ENCODE measurements at regions not wholly inside any gene's neighbourhood (a gene's known extent, or its start where the extent isn't known, plus 50 kb on each side); places are given as distances from the start of the nearest gene placed in this dataset.

GRCh38 chr5:85479849-85480248, 1095.2 kb upstream of the EDIL3 start:
- POLR2A ChIA-PET: no interaction called here
- CTCF ChIA-PET: interaction anchor here (1.9 kb wide), 1 partner anchor 18 kb away, joined by 4 read pairs; no protein-coding TSS in a partner anchor
- TF ChIP-seq CTCF (IDR thresholded peaks at IDR 0.05; ENCODE audit: control extremely low read depth, extremely low read depth, low read depth, missing control alignments): no peak
- no peak for DNase-seq (ENCODE audit: extremely low spot score)

- no peak for TF ChIP-seq CTCF (IDR thresholded peaks at IDR 0.05; ENCODE audit: control extremely low read depth, extremely low read depth, low read depth, missing control alignments)
- POLR2A ChIA-PET: no interaction called here
- DNase-seq (ENCODE audit: extremely low spot score): no peak
- CTCF ChIA-PET: no interaction called here
These were observed 1100.4 kb upstream of the EDIL3 start for GRCh38 chr5:85484982-85485574.

- DNase-seq (ENCODE audit: extremely low spot score): no peak
- POLR2A ChIA-PET: no interaction called here
- CTCF ChIA-PET: no interaction called here
- no peak for TF ChIP-seq CTCF (IDR thresholded peaks at IDR 0.05; ENCODE audit: control extremely low read depth, extremely low read depth, low read depth, missing control alignments)
These were observed 1103.6 kb upstream of the EDIL3 start for GRCh38 chr5:85488295-85488694.

DNA sequence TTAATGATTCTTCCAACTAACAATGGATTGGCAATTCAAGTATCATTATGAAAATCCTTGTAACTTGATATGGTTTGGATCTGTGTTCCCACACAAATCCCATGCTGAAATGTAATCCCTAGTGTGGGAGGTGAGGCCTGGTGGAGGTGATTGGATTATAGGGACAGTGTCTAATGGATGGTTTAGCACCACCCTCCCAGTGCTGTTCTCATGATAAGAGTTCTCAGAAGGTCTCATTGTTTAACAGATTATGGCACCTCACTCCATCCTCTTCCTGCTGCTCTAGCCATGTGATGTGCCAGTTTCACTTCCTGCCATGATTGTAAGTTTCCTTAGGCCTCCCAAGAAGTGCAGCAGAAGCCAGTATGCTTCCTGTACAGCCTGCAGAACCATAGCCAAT, 1116.2 kb upstream of the EDIL3 start:
- DNase-seq (ENCODE audit: extremely low spot score): no peak
- POLR2A ChIA-PET: no interaction called here
- no peak for TF ChIP-seq CTCF (IDR thresholded peaks at IDR 0.05; ENCODE audit: control extremely low read depth, extremely low read depth, low read depth, missing control alignments)
- CTCF ChIA-PET: no interaction called here

GRCh38 chr5:85512896-85513295, 1104.8 kb upstream of the COX7C start:
- ChIA-PET CTCF (interaction anchor here (1.2 kb wide), 1 partner anchor 14 kb away, joined by 3 read pairs; no protein-coding TSS in a partner anchor), POLR2A (no interaction called here)
- TF ChIP-seq CTCF (IDR thresholded peaks at IDR 0.05; ENCODE audit: control extremely low read depth, extremely low read depth, low read depth, missing control alignments): no peak
- no peak for DNase-seq (ENCODE audit: extremely low spot score)

GRCh38 chr5:85515588-85515987, 1102.2 kb upstream of the COX7C start:
- ChIA-PET POLR2A (no interaction called here), CTCF (no interaction called here)

More at GRCh38 chr5:85515588-85515987, 1102.2 kb upstream of the COX7C start:
- no peak for TF ChIP-seq CTCF (IDR thresholded peaks at IDR 0.05; ENCODE audit: control extremely low read depth, extremely low read depth, low read depth, missing control alignments)
- DNase-seq (ENCODE audit: extremely low spot score): no peak

Measured in GM10248 (cell line).